ENCODE measurements at regions not wholly inside any gene's neighbourhood (a gene's known extent, or its start where the extent isn't known, plus 50 kb on each side); places are given as distances from the start of the nearest gene placed in this dataset.
"Not testable (repeated sequence)": the region's sequence is repeated elsewhere in the genome, so short reads cannot be mapped to it uniquely, and the experiment has no call there.

DNA sequence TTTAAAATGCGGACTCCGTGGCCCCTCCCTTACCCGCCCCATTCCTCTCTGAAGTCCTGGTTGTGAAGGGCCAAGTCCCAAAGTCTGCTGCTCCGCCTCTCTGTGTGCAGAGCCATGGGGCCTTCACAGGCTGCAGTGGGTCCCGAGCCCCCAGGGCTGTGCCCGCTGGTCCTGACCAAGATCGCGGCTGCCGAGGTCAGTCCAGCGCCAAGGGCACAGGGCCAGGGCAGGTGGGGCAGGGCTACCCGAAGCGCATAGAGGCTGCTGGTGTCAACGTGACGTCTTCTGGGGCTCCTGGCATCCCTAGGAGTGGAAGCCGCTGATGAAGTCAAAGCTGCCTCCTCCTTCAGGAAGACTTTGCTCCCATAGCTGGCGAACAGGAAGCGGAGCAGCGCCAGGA, 858.8 kb downstream of the TUBA3C start:
- DNase-seq (ENCODE audit: low read depth), result not testable (repeated sequence)

DNA sequence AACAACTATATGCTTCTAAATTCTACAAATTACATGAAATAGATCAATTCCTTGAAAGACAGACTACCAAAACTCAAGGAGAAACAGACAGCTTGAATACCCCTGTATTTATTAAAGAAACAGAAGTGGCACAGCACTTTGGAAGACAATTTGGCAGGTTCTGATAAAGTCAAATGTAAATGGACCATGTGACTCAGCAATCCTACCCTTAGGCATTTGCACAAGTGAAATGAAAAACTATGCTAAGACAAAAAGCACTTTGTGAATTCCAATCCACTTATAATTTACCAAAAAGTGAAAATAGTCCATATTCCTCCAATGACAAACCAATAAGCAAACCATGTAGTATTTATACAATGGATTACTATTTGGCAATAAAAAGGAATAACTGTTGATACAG, 862.0 kb downstream of the TUBA3C start:
- DNase-seq (ENCODE audit: low read depth), result not testable (repeated sequence)

DNA sequence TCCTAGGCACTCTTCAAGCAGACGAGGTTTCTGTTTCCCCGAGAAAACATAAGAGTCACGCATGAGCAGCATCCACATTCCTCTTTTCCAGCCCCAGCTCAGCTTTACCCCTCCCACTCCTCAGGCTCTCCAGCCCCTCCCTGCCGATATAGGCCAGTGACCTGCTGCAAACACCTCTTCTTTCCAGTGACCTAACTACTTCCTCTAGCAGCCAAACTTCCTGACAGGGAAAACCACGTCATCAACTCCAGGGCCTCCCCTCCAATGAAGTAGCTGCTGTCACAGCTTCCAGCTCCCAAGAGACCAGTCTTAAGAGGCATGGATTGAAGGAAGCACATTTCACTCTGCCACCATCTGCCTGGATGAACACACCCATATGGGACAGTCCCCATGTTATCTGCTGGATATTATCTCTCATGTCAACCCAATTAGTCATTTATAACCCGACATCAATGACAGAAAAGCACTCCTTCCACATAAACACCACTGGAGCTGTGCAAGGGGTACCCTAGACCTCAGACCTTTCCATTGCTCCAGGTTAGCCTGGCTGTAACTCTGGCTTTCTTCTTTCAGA, 878.3 kb downstream of the TUBA3C start:
- not testable (repeated sequence) for DNase-seq (ENCODE audit: low read depth)

DNA sequence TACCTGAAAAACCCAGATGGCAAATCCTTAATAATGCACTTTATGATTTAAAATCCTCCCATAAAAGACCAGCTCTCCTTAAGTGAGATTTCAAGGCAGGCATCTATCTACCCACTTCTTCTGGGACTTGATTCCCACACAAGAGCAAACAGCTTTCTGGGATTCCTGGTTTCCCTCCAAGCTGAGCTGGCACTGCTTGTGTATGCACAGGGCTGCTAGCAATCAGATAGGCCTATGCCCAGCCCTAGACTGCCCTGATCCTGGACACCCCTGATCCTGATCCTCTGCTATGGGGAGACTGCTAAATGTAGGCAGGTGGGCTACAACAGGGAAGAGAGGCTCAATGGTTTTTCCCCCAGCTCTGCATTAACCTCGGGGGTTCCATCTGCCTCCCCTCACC, 880.7 kb downstream of the TUBA3C start:
- DNase-seq (ENCODE audit: low read depth), result not testable (repeated sequence)

DNA sequence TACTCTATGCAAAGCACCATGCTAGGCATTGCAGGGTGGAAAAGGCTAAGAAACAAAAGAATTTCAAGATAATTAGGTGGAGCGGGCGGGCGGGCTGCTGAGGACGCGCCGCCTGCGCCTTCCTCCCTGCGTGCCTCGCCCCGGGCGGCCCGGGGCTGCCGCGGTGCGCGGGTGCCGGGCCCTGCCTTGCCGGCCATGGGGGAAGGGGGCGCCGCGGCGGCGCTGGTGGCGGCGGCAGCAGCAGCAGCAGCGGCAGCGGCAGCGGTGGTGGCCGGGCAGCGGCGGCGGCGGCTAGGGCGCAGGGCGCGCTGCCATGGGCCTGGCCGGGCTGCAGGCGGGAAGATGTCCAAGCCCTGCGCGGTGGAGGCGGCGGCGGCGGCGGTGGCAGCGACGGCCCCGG, 884.3 kb downstream of the TUBA3C start:
- DNase-seq (ENCODE audit: low read depth), result not testable (repeated sequence)

DNA sequence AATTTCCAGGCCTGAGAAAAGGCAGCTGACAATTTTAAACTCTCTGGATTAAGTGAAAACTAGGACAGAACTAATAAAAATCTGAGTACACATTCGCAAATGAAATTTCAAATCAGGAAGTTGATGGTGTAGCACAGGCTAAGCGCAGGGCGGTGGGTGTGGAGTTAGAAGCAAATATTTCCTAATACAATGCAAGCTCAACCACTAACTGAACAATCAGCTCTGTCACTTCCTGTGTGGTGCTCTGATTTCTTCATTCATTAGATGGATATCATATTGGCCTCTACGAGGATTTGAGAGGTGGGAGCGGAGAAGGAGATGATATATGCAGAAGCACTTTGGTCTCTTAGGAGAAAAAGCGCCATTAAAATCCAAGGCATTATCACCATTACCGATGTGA, 885.0 kb downstream of the TUBA3C start:
- DNase-seq (ENCODE audit: low read depth), result not testable (repeated sequence)

DNA sequence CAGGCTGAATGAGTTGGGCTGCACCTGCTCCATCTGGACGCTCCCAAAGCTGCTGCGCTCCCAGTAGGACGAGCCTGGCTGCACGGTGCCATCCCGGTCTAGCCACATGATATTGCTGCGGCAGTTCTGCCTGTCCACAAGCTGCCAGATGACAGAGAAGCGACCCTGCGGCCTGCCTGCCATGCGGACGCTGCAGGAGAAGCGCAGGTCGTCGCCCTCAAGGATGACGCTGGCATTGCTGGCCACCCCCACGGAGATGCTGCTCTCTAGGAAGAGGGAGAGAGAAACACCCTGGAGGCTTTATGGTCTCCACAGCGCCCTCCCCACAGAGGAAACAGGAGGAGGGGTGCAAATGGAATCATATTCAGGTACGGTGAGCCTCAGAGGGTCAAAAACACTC, 887.3 kb downstream of the TUBA3C start:
- not testable (repeated sequence) for DNase-seq (ENCODE audit: low read depth)

DNA sequence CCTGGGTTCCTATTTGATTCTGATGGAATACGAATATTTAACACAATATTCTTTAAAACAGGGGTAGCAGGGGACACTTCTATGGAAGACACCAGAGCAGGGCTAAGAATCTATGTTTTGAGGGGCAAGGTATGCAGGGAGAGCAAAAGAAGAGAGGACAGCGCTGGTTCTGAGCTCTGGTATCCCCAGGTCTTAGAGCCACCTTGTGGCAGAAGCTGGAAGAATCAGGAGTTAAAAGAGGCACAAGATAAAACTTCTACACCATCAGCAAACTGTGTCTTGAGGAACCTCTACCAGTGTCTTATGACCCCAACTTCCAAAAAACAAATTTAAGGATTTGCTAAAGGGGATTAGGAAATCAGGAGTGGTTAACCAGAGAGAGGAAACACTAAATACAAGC, 894.8 kb downstream of the TUBA3C start:
- not testable (repeated sequence) for DNase-seq (ENCODE audit: low read depth)

DNA sequence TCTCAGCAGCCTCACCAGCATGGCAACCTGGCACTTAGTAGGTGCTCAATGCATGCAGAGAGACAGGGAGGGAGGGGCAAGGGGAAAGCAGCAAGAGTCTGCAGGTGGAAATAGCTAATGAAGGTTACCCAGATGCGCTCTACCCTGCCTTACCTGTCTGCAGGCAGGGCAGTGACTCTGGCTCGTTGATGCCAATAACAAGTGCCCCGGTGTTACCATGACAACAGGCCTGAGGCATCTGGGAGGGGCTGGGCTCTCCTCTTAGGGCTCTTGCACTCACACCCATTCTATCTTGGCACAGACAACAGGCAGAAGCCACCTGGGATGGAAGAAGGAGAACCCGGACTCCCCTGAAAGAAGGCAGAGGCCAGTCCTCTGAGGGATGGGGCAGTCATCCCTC, 896.0 kb downstream of the TUBA3C start:
- not testable (repeated sequence) for DNase-seq (ENCODE audit: low read depth)

DNA sequence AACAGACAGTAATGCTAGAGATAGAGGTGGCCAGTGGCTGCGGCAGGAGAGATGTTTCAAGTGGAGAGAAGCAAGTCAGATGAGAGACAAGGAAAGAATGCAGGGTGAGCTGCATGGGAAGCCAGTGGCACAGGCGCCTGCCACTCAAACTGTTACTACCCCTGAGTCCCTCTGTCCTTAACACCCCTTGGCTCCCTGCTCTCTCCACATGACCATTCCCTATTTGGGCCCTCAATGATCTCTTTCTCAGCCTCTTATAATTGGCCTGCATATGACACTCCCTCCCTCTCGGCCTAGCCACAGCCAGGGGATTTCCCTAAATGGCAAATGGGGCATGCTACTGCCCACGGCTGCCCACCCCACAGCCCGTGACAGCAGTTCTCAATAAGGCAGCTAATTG, 897.6 kb downstream of the TUBA3C start:
- not testable (repeated sequence) for DNase-seq (ENCODE audit: low read depth)

DNA sequence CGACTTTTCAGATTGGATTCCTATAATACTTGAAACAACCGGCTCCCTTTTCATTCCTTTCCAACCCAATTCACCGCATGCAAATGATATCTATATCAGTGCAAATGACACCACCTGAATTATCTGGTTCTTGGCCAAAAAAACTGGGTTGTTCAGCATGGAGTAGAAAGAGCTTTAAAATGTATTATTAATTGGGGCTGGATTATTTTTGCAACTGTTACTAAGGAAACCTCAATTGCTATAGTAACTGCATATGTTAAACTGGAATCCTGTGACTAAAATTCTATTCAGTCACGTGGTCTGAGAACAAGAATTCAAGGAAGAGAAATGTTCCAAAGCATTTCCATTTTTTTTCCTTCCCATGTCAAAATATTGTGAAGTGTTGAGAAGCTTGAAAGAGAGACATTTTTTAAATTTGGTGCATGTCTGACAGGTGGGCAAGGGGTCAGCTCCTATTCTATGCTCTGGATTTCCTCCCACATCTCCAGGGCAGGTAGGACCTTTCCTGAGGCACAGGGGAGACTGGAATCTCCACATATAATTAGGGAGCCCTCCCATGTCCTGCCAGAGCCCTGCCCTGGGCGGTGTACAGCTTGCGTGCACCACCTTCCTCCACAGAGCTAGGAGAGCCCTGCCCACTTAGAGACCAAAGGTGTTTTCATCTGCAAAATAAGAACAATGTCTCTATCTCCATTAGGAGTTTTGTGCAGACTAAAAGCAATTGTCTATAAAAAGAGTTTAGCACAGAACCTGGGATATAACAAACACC, 899.6 kb downstream of the TUBA3C start:
- DNase-seq (ENCODE audit: low read depth), result not testable (repeated sequence)

DNA sequence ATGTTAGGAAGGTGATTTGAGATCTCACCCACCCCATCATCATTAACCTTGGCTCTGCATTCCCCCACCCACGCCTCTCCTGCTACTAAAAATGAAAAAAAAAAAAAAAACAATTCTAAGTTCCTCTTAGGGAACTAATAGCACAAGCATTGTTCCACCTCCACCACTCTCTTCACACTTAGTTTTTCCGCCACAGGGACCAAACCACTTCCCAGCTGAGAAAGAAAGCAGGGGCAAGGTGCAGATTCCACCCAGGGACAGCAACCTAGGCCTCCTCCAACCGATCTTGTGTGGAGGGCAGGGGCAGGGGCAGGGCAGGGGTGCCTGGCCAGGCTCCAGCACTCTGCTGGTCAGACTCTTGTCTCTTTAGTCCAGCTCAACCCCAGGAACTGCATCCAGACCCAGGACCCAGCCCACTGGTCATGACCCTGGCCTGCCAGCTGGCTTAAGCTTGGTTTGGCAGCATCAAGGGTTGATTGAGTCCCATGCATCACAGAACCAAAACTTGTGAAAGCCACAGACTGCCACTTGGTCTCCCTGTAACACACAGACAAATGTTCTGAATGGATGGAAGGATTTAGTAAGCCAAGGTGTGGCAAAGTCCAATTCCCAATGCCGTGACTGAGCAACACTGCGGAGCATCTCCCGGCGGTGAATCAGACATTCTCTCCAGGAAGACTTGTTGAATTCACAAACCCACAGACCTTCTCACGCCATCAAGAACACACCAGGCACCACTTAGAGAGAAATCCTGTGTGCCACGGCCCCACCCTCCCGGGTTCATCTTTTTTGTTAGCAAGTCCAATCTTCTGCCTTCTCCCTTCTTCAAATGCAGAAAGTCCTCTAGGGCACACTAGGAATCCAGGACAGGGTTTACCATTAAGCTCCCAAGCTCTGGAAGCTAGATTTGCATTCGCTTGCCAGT, 900.5 kb downstream of the TUBA3C start:
- not testable (repeated sequence) for DNase-seq (ENCODE audit: low read depth)

DNA sequence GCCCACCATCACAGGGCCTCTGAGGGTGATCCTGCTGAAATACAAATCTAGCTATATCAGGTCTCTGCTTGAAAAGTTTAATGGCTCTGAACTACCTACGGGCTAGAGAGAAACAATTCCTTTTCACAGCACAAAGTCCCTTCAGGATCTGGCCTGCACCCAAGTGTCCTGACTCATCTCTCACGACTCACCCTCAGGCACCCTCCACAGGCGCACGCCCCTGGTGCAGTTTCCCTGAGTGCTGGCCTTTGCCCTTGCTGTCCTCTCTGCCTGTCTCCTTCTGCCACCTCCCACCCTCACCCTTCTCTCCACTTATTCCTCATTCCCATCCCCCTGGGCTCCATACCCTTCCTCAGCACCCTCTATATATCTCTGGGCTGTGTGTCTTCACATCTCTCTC, 901.7 kb downstream of the TUBA3C start:
- DNase-seq (ENCODE audit: low read depth), result not testable (repeated sequence)

DNA sequence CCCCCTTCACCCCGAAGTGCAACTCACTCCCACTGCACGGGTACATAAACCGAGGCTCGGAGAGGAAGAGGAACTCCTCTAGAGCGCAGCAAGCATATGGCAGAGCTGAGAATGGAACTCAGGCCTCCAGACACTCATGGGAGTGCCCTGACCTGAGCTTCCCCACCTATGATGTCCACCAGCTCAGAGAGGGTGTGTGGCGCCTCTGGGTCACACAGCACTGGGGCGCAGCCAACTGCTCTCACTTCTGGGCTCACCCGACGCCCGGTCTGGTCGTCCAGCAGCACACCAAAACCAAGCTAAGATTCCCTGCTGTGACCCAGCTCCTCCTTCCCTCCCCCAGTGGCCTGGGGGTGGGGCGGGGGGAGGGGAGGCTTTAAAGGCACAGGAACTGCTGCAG, 904.3 kb downstream of the TUBA3C start:
- not testable (repeated sequence) for DNase-seq (ENCODE audit: low read depth)

DNA sequence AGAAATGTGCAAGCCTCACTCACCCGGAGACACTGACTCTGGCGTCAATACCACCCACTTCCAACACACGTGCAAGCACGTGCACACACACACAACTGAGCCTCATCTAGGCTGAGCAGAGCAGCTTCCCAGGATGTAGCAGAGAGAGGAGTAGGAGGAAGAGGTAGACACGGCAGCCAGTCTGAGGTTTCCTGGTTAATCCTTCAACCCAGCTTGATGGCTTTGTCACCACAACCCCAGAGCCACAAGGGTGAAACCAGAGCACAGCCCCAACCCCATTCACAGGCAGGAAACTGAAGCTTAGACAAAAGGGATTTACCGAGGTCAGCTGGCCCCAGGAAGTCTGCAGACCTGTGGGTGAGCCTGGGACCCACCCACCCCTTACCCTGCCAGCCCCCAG, 905.3 kb downstream of the TUBA3C start:
- DNase-seq (ENCODE audit: low read depth), result not testable (repeated sequence)

DNA sequence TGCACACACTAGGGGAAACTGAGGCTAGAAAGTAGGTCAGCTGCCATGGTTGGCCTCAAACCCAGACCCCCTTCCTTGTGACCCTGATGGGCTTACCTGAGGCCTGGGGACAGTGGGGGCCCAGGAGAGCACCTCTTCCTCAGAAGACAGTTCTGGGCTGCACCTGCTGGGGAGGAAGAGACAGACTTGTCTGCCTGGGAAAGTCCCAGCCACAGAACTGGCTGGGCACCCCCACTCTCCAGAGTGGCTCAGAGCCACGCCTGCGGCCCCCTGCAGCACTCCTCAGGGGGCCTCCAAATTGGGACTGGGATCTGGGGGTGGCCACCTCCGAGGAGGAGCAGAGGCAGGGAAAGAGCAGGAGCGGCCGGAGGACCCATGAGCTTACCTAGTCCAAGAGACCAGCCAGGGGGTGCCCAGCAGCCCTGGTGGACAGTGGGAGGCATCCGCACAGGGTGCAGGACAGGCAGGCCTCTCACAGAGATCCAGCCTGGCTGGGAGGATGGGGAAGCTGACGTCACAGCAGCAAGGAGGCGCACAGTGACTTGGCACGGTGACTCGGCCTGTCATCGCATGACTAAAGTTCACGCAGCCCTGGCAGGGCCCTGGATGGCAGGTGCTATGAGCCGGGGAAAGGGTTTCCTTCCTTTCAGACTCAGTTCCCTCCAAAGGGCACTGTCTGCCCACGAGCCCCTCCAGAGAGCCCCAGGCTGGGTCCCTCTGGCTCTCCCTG, 907.7 kb downstream of the TUBA3C start:
- DNase-seq (ENCODE audit: low read depth), result not testable (repeated sequence)

DNA sequence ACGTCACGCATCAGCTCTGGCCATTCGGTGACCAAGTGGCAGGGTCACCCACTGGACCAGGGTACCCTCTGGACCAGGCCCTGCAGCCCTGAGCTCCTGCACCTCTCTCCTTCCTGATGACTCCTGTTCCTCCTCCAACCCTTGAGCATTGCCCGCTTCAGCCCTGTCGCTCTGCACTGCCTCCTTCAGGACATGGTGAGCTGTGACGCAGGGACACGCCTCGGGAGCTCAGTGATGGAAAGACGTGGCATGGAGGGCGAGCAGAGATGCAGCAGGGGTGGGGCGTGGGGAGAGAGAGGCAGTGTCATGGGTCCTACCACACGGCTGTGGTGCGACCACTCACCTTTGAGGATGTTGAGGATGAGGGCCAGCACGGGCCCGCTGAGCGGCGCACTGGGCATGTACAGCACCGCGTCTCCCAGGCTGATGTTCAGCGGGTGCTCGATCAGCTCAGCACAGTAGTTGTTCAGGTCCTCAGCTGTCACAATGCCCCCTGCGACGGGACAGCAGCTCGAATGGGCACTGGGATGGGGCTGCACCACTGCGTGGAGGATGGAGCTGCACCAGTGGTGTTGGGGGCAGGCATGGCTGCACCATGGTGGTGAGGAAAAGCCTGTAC, 922.7 kb downstream of the TUBA3C start:
- not testable (repeated sequence) for DNase-seq (ENCODE audit: low read depth)

DNA sequence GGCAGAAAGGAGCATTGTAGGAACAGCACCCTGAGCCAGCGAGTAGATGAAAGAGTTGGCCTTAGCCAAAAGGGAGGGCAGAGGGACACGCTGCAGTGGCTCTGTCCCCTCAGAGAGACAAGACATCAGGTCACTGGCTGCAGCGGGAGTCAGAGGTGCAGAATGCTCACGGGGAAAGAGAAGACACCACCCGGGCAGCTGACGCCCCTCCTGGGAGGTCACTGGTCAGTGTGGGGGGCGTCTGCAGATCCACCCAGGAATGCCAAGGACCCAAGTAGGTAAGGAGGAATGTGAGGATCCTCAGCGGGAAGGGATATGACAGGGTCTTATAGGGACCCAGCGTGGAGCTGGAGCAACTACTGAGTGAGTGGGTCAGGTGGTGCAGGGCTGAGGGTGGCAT, 923.9 kb downstream of the TUBA3C start:
- DNase-seq (ENCODE audit: low read depth), result not testable (repeated sequence)

DNA sequence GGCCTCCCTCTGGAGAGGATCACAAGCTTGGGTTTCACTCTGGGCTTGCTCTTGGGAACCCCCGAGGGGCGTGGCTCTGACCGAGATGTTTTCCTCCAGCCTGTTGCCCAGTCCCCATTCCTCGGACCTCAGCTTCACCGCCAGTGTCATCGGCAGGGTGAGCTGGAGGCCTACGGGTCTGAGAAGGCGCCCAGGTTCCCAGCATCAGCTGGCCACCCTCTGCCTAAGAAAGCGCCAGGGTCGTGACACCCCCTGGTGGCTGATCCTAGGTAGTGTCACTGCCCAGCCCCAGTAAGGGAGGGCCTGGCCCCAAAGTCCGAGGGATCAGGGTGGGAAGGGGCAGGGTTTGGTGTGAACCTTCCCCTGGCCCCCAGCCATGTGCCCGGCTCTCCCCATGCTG, 928.8 kb downstream of the TUBA3C start:
- not testable (repeated sequence) for DNase-seq (ENCODE audit: low read depth)

DNA sequence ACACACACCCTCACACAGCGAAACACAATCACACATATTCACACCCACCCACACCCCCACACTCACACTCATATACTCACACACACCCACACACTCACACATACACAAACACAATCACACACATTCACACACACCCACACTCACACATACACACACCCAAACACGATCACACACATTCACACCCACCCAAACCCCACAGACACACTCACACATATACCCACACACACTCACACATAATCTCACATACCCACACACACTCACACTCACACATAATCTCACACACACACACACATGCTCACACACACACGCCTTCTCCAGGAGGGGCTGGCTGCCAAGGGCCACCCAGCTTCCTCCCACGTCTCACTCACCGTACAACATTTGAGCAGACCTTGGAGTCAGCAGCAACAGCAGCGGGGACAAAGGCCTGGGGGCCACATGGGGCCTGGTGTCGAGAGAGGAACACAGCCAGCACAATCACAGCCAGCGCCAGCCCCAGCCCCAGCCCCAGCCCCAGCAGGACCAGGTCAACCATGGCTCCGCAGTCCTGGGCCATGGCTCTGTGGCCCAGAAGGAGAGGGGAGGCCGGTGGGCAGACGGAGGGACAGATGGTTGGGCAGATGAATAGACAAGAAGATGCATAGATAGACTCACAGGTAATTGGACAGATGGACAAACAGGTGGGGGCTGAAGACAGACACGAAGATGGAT, 932.9 kb downstream of the TUBA3C start:
- not testable (repeated sequence) for DNase-seq (ENCODE audit: low read depth)
